Activated T-cell treated with anti-CD3 and anti-CD28 coated beads, Interleukin-2, amount 50 U/mL, for 24 hours (primary cell): ENCODE measurements at regions not wholly inside any gene's neighbourhood (a gene's known extent, or its start where the extent isn't known, plus 50 kb on each side); places are given as distances from the start of the nearest gene placed in this dataset.

ENCODE experiments used
- DNase-seq: peaks from one replicate; pipeline ENCODE4 v3.0.0-alpha.2; 2020
- H3K27ac Mint-ChIP-seq: 2 replicates; pipeline ENCODE4 v1.8.0; 2020; ENCODE audit warnings: mild to moderate bottlenecking, mixed read lengths
- H3K27me3 Mint-ChIP-seq: 2 replicates; pipeline ENCODE4 v1.8.0; 2020; ENCODE audit warnings: mixed read lengths
- H3K36me3 Mint-ChIP-seq: 2 replicates; pipeline ENCODE4 v1.8.0; 2020; ENCODE audit warnings: low read depth, mixed read lengths
- H3K4me1 Mint-ChIP-seq: 2 replicates; pipeline ENCODE4 v1.8.0; 2020; ENCODE audit warnings: low read depth, mixed read lengths
- H3K4me3 Mint-ChIP-seq: 2 replicates; pipeline ENCODE4 v1.8.0; 2020; ENCODE audit warnings: mild to moderate bottlenecking, moderate library complexity, mixed read lengths
- H3K9me3 Mint-ChIP-seq: 2 replicates; pipeline ENCODE4 v1.8.0; 2020; ENCODE audit warnings: mixed read lengths

DNA sequence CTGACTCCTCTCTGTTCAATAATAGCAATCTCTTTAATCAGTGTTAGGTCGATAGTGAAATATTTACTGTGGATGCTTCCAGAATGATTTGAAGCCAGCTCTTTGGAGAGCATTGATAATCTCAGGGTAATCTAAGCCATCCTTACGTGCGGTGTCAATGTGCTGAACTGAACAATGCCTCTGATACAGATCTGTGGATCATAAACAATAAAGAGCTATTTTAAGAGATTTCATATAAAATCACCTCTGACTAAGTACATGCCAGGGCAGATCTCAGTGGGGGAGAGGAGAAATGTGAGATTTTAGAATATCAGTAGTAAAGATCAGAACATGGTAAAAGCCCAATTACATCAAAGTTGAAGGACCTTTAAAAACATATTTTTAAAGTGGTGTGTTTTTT lies 319.3 kb upstream of the GBE1 start:
- Mint-ChIP-seq H3K9me3 (no peaks in the 10 kb centered on the region), H3K27me3 (no peaks in the 10 kb centered on the region), H3K27ac (no peak overlapping the region), H3K4me3 (no peak overlapping the region), H3K4me1 (no peaks in the 10 kb centered on the region), H3K36me3 (no peaks in the 10 kb centered on the region)
- DNase-seq, result no peak

DNA sequence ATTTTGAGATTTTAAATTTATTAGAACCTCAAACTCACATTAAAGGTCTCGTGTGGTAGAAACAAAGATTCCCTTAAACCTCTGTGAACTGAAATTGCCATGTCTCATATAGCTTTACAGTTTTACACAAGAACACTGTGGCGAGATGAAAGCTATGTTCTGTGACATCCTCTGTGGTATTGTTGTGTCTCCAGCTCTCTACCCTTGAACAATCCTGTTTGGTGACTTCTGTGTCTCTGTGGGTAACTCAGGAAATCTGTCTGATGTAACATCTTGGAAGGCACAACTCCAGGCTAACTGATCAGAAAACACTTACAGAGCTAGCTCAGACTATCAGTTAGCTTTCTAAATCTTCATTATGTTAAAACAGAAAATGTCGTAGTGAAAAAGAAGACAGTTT lies 318.8 kb upstream of the GBE1 start:
- Mint-ChIP-seq H3K27ac (no peak overlapping the region), H3K36me3 (no peaks in the 10 kb centered on the region), H3K27me3 (no peaks in the 10 kb centered on the region), H3K4me1 (no peaks in the 10 kb centered on the region), H3K4me3 (no peak overlapping the region), H3K9me3 (no peaks in the 10 kb centered on the region)
- DNase-seq, result no peak

DNA sequence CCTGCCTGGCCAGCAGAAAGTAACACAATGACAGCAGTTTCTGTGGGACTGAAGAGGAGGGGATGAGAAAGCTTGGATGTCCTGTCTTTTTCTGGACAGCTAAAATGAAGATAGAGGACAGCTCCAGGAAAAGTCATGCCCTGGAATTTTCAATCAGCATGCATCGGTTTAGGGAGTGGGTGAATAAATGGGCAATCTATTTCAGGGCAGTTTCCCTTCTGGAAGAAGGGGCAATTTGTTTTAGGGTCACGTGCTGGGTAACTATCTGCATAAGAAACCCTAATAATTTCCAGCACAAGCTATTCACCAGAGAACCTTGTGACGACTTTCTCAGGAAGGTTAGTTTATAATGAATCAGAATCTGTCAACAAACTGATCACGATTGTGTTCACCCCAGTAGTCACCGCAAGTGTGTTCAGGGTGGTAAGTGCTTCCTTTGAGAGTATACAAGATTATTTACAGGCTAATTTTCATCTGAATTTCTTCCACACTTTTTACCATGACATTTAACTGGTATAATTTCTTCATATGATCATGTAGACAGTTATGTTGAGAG lies 318.0 kb upstream of the GBE1 start:
- no peak for DNase-seq
- H3K4me1 Mint-ChIP-seq, result no peaks in the 10 kb centered on the region
- H3K4me3 Mint-ChIP-seq, result no peak overlapping the region
- H3K9me3 Mint-ChIP-seq, result no peaks in the 10 kb centered on the region
- H3K27me3 Mint-ChIP-seq, result no peaks in the 10 kb centered on the region
- no peaks in the 10 kb centered on the region for H3K36me3 Mint-ChIP-seq
- H3K27ac Mint-ChIP-seq, result no peak overlapping the region

DNA sequence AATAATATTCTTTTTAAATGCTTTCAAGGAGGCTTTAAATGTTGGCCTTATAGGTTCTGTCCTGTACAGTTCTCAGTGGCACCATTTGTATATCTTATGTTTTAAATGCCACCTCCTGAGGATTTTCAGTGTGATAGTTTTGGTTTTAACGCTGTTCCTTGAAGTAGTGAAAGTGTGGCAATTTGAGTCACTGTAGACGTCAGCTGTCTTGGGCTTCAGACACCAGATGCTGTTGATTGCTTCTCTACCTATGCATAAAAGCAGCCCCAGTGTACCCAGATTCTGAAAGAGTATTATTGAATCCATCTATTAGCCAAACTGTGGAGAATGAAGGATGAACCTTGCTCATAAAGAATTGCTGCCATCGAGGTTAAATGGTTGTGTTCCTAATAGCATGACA lies 316.8 kb upstream of the GBE1 start:
- Mint-ChIP-seq H3K4me1 (no peaks in the 10 kb centered on the region), H3K27me3 (no peaks in the 10 kb centered on the region), H3K27ac (no peak overlapping the region), H3K4me3 (no peak overlapping the region), H3K9me3 (no peaks in the 10 kb centered on the region), H3K36me3 (no peaks in the 10 kb centered on the region)
- no peak for DNase-seq

DNA sequence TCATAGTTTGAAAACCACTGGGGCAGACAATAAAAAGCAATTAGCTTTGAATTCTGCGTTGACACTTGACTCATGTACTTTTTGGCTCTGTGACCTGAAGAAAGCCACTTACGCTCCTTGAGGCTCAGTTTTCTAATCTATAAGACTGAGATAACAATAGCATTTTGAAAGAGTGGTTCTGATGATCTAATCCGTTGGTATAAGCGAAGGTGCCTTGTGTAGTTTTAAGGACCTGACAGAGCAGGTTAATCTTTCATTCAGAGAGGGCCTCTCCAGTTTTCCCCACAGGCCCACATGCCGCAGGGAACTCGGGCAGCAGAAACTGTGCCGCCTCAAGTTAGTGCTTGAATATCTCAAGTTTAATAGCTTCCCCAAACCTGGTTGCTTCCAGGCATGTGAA lies 306.0 kb upstream of the GBE1 start:
- Mint-ChIP-seq H3K27ac (no peak overlapping the region), H3K9me3 (no peaks in the 10 kb centered on the region), H3K27me3 (no peaks in the 10 kb centered on the region), H3K4me1 (no peaks in the 10 kb centered on the region), H3K36me3 (no peaks in the 10 kb centered on the region), H3K4me3 (no peak overlapping the region)
- no peak for DNase-seq

DNA sequence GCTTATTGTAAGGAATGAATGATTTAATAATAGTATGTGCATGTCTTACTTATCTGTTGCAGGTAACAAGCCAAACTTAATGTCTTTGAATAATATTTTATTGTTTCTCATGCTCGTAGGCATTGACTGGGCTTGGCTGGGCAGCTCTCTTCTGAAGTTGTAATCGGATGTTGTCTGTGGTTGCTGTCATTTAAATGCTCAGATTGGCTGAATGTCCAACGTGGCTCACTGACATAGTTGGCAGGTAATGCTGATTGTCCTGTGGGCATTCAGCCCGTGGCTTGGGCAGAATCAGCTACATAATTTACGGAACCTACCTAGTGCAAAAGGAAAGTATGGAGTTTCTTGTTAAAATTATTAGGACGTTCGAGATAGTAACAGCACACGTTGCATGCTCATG lies 297.4 kb upstream of the GBE1 start:
- no peaks in the 10 kb centered on the region for H3K9me3 Mint-ChIP-seq
- H3K27me3 Mint-ChIP-seq, result no peaks in the 10 kb centered on the region
- H3K36me3 Mint-ChIP-seq, result no peaks in the 10 kb centered on the region
- no peaks in the 10 kb centered on the region for H3K4me1 Mint-ChIP-seq
- DNase-seq, result no peak
- H3K4me3 Mint-ChIP-seq, result no peak overlapping the region
- H3K27ac Mint-ChIP-seq, result no peak overlapping the region

DNA sequence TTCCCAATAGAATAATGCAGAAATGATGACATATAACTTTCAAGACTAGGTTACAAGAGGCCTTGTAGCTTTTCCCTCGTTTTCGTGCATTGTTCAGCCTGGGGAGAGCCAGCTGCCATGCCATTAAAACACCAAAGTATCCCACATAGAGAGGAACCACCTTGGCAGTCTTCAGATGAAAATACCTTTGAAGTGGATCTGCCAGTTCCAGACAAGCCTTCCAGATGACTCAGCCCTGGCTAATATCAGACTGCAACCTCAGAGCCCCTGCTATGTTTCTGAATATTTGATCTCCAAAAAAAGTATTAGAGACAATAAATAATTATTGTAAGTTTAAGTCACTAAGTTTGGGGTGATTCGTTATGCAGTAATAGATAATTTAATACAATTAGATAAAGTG lies 294.3 kb upstream of the GBE1 start:
- Mint-ChIP-seq H3K36me3 (no peaks in the 10 kb centered on the region), H3K4me3 (no peak overlapping the region), H3K4me1 (no peaks in the 10 kb centered on the region), H3K27me3 (no peaks in the 10 kb centered on the region), H3K27ac (no peak overlapping the region), H3K9me3 (no peaks in the 10 kb centered on the region)
- DNase-seq, result no peak

DNA sequence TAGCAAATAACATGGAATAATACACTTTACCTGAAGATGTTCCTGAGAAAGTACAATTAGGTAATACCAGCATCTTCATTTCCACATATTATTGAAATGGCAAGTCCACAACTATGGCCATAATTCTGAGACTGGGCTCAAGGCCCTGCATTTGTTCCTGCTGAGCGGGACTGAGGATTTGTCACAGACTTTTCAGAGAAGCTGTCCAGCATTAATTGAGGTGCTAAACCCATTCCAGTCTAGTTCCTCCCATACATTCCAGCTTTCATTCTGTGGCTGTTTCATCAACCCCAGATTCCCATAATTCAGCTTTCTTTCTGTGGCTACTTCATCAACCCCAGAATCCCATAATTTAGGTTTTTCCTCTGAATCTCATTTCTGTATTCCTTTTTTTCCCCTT lies 293.4 kb upstream of the GBE1 start:
- H3K4me1 Mint-ChIP-seq, result no peaks in the 10 kb centered on the region
- DNase-seq, result no peak
- H3K4me3 Mint-ChIP-seq, result no peak overlapping the region
- H3K9me3 Mint-ChIP-seq, result no peaks in the 10 kb centered on the region
- no peak overlapping the region for H3K27ac Mint-ChIP-seq
- H3K27me3 Mint-ChIP-seq, result no peaks in the 10 kb centered on the region
- H3K36me3 Mint-ChIP-seq, result no peaks in the 10 kb centered on the region

DNA sequence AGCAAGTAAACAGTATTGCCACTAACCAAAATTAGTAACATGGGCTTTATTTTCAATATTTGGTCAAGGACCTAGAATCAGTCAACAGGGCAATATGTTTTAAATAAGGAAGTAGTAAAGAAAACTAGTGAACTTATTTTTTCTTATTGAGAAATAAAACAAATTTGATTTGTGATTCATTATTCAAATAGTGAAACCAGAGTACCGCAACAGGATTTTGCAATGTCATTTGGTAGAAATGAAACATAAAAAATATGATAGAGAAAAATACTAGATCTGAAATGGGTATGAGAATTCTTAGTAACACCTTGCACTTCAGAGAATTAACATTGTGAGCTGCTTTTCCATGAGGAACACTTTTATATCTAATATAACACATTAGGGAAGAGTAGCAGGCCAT lies 291.8 kb upstream of the GBE1 start:
- H3K27ac Mint-ChIP-seq, result no peak overlapping the region
- H3K36me3 Mint-ChIP-seq, result no peaks in the 10 kb centered on the region
- H3K4me3 Mint-ChIP-seq, result no peak overlapping the region
- DNase-seq, result no peak
- no peaks in the 10 kb centered on the region for H3K4me1 Mint-ChIP-seq
- H3K27me3 Mint-ChIP-seq, result no peaks in the 10 kb centered on the region
- H3K9me3 Mint-ChIP-seq, result no peaks in the 10 kb centered on the region

DNA sequence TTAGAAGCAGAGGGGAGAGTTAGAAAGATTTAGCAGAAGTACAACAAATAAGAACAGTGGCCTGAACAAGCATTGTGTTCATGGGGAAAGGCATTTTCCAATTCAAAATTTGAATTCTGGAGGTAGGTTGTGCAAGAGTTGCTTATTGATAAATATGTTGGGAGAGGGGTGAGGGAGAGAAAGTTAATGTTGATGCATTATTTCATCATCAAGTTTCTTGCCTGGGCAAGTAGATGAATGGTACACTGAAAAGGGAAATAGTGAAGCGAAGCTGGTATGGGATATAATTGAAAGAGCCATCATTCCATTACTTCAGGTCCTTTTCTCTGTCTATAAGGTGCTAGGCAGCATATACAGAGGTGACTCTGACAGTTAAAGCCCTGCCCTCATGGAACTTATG lies 288.9 kb upstream of the GBE1 start:
- Mint-ChIP-seq H3K27me3 (no peaks in the 10 kb centered on the region), H3K4me1 (no peaks in the 10 kb centered on the region), H3K27ac (no peak overlapping the region), H3K4me3 (no peak overlapping the region), H3K9me3 (no peaks in the 10 kb centered on the region), H3K36me3 (no peaks in the 10 kb centered on the region)
- no peak for DNase-seq

DNA sequence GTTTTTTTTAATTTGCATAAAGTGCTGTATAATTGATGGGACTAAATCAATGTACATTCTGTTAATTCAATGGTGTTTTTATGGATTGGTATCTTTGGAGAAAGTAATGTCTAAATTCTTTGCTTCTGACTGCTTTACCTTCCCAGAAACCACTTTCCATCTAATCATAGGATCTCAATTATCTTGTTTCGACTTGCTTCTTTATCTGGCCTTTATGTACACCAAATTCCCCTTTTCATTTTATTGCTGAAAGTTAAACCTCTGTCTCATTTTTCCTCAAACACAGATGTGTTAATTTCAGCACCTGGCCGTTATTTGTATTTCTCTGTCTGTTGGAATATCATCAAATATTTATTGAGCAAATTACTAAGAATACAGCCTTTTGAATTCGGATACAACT lies 287.3 kb upstream of the GBE1 start:
- DNase-seq, result no peak
- no peaks in the 10 kb centered on the region for H3K27me3 Mint-ChIP-seq
- no peak overlapping the region for H3K27ac Mint-ChIP-seq
- H3K9me3 Mint-ChIP-seq, result no peaks in the 10 kb centered on the region
- no peaks in the 10 kb centered on the region for H3K4me1 Mint-ChIP-seq
- no peaks in the 10 kb centered on the region for H3K36me3 Mint-ChIP-seq
- no peak overlapping the region for H3K4me3 Mint-ChIP-seq

DNA sequence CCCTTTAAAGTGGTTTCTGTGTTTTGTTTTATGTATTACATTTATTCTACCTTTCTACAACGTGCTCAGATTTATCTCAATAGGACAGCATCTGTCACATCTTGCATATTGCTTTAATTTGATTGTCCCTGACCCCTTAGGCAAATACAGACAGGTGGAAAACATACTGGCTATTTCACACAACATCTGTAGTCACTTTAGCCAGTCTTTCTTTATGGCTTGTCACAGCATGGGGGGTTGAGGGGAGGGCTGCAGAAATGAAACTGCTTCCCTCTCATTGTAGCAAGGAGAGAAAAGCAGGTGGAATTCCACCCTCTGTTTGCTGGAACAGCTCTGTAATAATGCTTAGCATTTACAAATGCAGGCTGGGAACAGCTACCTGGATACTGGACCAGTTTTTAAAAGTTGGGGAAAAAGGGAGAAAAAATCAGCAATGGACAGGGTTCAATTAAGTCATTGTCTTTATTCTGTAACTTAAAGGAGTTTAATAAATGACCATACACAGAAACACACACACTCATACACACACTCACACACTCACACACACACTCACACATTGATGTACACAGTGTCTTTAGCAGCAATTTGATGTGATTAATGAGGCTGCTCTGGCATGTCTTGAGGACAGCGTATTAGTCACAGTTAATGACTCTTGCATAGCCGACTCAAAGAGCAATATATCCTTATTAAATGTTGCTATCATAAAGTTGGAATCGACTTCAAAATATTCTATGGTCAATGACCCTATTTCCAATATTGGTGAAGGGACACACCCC lies 283.7 kb upstream of the GBE1 start:
- Mint-ChIP-seq H3K36me3 (no peaks in the 10 kb centered on the region), H3K4me1 (no peaks in the 10 kb centered on the region), H3K27ac (no peak overlapping the region), H3K9me3 (no peaks in the 10 kb centered on the region), H3K27me3 (no peaks in the 10 kb centered on the region), H3K4me3 (no peak overlapping the region)
- DNase-seq, result no peak

DNA sequence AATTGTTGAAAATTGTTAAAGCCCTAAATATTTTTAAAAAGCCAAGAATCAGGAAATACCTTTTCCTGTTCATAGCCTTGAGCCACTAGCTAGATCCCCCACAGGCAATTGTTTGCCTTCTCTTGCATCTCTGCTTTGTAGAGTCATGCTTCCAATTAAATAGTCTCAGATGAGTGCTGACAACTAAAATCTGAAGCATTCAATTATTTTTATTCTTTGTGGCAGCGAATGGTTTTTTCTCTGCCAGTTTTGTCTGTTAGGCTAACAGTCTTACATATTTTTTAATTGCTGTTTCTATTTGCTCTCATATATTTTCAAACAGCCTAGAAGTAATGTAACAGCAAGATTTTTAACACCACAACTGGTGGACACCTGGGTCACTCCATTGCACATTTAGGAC lies 277.1 kb upstream of the GBE1 start:
- Mint-ChIP-seq H3K36me3 (no peaks in the 10 kb centered on the region), H3K27ac (no peak overlapping the region), H3K27me3 (no peaks in the 10 kb centered on the region), H3K4me1 (no peaks in the 10 kb centered on the region), H3K4me3 (no peak overlapping the region), H3K9me3 (peaks cover 8% of the 10 kb centered on the region)
- no peak for DNase-seq

DNA sequence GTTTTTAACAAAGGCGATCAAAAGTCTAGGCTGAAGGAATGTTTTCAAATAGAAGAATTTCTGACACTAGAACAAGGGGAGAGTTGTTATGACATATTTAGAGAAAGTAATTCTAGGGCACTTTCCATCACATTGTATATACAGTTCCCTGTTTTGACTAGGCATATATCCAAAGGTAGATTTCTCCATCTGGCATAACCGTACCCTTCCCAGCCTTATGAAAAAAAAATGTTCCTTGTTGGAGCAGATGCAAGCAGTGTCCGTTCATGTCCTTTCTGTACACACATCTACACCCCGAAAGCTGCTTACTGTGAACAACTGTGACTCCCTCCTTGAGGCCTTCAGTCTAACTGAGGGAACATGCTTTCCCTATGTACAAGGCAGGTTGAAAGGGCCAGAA lies 271.7 kb upstream of the GBE1 start:
- H3K9me3 Mint-ChIP-seq, result no peaks in the 10 kb centered on the region
- H3K4me1 Mint-ChIP-seq, result no peaks in the 10 kb centered on the region
- no peaks in the 10 kb centered on the region for H3K36me3 Mint-ChIP-seq
- H3K27ac Mint-ChIP-seq, result no peak overlapping the region
- no peak for DNase-seq
- no peak overlapping the region for H3K4me3 Mint-ChIP-seq
- no peaks in the 10 kb centered on the region for H3K27me3 Mint-ChIP-seq

DNA sequence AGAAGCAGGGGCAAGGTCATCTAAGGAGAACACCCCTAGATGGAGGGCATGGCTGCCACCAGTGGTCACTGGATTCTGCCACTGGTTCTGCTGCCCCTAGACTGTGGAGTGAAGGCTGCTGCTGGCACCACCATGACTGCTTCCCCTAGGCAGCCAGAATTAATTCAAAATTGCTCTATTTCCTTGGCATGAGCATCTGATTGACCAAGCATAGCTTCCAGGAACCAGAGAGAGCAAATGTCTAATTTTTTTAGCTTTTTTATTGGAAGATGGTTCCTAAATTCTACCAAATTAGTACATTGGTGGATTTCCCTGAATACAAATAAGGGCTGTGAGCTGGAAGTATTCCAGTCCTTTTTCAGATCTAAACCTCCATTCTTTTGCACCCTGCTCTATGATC lies 270.2 kb upstream of the GBE1 start:
- Mint-ChIP-seq H3K4me3 (no peak overlapping the region), H3K27me3 (no peaks in the 10 kb centered on the region), H3K27ac (no peak overlapping the region), H3K36me3 (no peaks in the 10 kb centered on the region), H3K9me3 (no peaks in the 10 kb centered on the region), H3K4me1 (no peaks in the 10 kb centered on the region)
- DNase-seq, result no peak

DNA sequence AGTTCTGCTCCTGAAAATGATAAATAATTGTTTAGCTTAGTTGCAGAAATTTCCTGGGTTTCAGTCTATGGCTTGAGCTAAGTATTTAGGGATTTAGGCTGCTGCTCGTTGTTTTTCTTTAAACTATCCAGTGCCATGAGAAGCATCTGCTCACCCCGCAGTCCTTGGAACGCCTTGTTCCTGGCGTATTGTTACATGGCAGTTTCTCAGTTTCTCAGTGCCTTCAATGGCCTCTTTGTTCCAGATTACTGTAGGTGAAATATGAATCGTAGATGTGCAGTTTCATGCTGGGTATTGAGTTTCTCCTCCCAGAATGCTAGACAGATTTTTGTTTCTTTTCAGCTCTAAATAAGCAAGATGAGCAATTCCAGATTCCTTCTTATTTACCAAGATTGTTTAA lies 269.5 kb upstream of the GBE1 start:
- Mint-ChIP-seq H3K9me3 (no peaks in the 10 kb centered on the region), H3K27me3 (no peaks in the 10 kb centered on the region), H3K36me3 (no peaks in the 10 kb centered on the region), H3K4me1 (no peaks in the 10 kb centered on the region), H3K4me3 (no peak overlapping the region), H3K27ac (no peak overlapping the region)
- DNase-seq, result no peak
